Panc1 (cell line): ENCODE measurements at regions not wholly inside any gene's neighbourhood (a gene's known extent, or its start where the extent isn't known, plus 50 kb on each side); places are given as distances from the start of the nearest gene placed in this dataset.

Experiments
- POLR2AphosphoS5 ChIP-seq: IDR thresholded peaks from 2 replicates; pipeline ENCODE4 v1.6.1; 2012; ENCODE audit warnings: mild to moderate bottlenecking, low read depth, low read length, moderate library complexity
- SIN3A ChIP-seq: IDR thresholded peaks from 2 replicates; pipeline ENCODE4 v1.6.1; 2012; ENCODE audit warnings: low read depth, mild to moderate bottlenecking, low read length, moderate library complexity, borderline replicate concordance; ENCODE audit not compliant: insufficient read depth
- TCF7L2 ChIP-seq: IDR thresholded peaks from 2 replicates; pipeline ENCODE4 v1.6.1; 2011; ENCODE audit warnings: mild to moderate bottlenecking, low read depth, low read length, inconsistent platforms
- TF ChIP-seq, protein P1 (sequence below): fragments of 450-650 bp; IDR thresholded peaks from 2 replicates; pipeline ENCODE4 v1.5.1; 2017; ENCODE audit warnings: mild to moderate bottlenecking
- TF ChIP-seq, protein P2 (sequence below), 2 experiments: IDR thresholded peaks; 2 replicates each; pipeline ENCODE4 v1.6.1; 2011 to 2012; ENCODE audit warnings: low read depth in 2 of 2, control low read depth in 1 of 2, low read length in 1 of 2, mild to moderate bottlenecking in 1 of 2, moderate library complexity in 1 of 2; ENCODE audit not compliant: insufficient read depth in 1 of 2

DNA sequence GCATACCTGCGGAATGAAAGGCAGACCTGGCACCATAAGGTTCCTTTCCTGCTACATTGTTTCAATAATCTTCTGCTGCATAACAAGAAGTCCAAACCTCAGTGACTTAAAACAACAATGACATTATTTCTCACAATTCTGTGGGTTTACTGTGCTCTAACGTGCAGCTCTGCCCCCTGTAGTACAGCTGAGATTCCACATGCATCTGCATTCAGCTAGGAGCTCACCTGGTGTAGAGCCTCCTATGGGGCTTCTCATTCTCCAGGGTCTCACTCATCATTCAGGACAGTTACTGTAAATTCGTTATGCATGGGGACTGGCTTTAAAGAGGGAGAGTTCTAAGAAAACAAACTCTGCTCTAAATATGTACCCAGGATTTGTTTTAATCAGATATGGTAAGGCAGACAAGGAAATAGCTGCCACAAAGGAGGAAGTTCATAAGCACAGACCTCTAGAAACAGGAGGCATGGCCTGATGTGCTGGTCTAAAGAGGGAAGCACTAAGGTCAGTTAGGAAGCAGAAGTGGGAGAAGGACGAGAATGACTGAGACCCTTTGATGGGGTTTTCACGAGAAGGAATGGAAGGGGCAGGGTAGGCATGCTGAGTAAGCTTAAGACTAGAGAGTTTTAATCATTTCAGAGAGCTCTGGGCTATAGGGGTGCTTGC lies 347.0 kb downstream of the NEK10 start:
- TF ChIP-seq, protein P1, sequence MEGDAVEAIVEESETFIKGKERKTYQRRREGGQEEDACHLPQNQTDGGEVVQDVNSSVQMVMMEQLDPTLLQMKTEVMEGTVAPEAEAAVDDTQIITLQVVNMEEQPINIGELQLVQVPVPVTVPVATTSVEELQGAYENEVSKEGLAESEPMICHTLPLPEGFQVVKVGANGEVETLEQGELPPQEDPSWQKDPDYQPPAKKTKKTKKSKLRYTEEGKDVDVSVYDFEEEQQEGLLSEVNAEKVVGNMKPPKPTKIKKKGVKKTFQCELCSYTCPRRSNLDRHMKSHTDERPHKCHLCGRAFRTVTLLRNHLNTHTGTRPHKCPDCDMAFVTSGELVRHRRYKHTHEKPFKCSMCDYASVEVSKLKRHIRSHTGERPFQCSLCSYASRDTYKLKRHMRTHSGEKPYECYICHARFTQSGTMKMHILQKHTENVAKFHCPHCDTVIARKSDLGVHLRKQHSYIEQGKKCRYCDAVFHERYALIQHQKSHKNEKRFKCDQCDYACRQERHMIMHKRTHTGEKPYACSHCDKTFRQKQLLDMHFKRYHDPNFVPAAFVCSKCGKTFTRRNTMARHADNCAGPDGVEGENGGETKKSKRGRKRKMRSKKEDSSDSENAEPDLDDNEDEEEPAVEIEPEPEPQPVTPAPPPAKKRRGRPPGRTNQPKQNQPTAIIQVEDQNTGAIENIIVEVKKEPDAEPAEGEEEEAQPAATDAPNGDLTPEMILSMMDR: 0 out of 2 replicates have a peak, but pooled peaks have one; percentile 1
- TF ChIP-seq POLR2AphosphoS5: no peak
- TF ChIP-seq, protein P2, sequence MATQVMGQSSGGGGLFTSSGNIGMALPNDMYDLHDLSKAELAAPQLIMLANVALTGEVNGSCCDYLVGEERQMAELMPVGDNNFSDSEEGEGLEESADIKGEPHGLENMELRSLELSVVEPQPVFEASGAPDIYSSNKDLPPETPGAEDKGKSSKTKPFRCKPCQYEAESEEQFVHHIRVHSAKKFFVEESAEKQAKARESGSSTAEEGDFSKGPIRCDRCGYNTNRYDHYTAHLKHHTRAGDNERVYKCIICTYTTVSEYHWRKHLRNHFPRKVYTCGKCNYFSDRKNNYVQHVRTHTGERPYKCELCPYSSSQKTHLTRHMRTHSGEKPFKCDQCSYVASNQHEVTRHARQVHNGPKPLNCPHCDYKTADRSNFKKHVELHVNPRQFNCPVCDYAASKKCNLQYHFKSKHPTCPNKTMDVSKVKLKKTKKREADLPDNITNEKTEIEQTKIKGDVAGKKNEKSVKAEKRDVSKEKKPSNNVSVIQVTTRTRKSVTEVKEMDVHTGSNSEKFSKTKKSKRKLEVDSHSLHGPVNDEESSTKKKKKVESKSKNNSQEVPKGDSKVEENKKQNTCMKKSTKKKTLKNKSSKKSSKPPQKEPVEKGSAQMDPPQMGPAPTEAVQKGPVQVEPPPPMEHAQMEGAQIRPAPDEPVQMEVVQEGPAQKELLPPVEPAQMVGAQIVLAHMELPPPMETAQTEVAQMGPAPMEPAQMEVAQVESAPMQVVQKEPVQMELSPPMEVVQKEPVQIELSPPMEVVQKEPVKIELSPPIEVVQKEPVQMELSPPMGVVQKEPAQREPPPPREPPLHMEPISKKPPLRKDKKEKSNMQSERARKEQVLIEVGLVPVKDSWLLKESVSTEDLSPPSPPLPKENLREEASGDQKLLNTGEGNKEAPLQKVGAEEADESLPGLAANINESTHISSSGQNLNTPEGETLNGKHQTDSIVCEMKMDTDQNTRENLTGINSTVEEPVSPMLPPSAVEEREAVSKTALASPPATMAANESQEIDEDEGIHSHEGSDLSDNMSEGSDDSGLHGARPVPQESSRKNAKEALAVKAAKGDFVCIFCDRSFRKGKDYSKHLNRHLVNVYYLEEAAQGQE (IDR thresholded peaks at IDR 0.05; ENCODE audit: insufficient read depth in 1 of 2, low read depth in 2 of 2, low read length in 1 of 2): no peak
- TF ChIP-seq TCF7L2: no peak
- TF ChIP-seq SIN3A: no peak
